Kidney (tissue), 13 donors: ENCODE measurements at regions not wholly inside any gene's neighbourhood (a gene's known extent, or its start where the extent isn't known, plus 50 kb on each side); places are given as distances from the start of the nearest gene placed in this dataset.

Experiments
- DNase-seq, 5 donors: peaks; one replicate each; pipeline ENCODE4 v3.0.0-alpha.2; 2013 to 2020
- FAIRE-seq: peaks from 2 replicates; lab custom pipeline; 2012; peaks lifted over from hg19 to GRCh38; lab: Jason Lieb, UNC
- H3K27ac ChIP-seq, 2 donors: one replicate each; pipeline ENCODE4 v1.7.0; 2013; ENCODE audit warnings: low read depth in 2 of 2, low read length in 2 of 2, inconsistent platforms in 1 of 2
- H3K27me3 ChIP-seq: one replicate; pipeline ENCODE4 v1.7.1; 2013; ENCODE audit warnings: low read length, inconsistent platforms; ENCODE audit not compliant: control insufficient read depth, insufficient read depth
- H3K36me3 ChIP-seq, 3 donors: one replicate each; pipeline versions ENCODE4 v1.7.0 to v1.7.1; 2013; ENCODE audit warnings: low read length in 3 of 3, control low read depth in 1 of 3, inconsistent platforms in 1 of 3; ENCODE audit not compliant: insufficient read depth in 3 of 3, control insufficient read depth in 2 of 3
- H3K4me1 ChIP-seq, 3 donors: one replicate each; pipeline versions ENCODE4 v1.7.0 to v1.7.1; 2013; ENCODE audit warnings: low read length in 3 of 3, inconsistent platforms in 1 of 3, low read depth in 1 of 3; ENCODE audit not compliant: control insufficient read depth in 2 of 3, insufficient read depth in 2 of 3
- H3K4me3 ChIP-seq, 3 donors: one replicate each; pipeline versions ENCODE4 v1.7.0 to v1.8.1; 2013; ENCODE audit warnings: low read length in 3 of 3, control low read depth in 1 of 3, inconsistent platforms in 1 of 3
- H3K9ac ChIP-seq, 3 donors: one replicate each; pipeline versions ENCODE4 v1.7.0 to v1.7.1; 2013; ENCODE audit warnings: low read length in 3 of 3, control low read depth in 1 of 3, inconsistent platforms in 1 of 3
- H3K9me3 ChIP-seq, 3 donors: one replicate each; pipeline versions ENCODE4 v1.7.0 to v1.7.1; 2013; ENCODE audit warnings: low read length in 3 of 3, control low read depth in 1 of 3, inconsistent platforms in 1 of 3; ENCODE audit not compliant: control insufficient read depth in 2 of 3, insufficient read depth in 1 of 3
- intact Hi-C: fragments of 100-400 bp; cut with DNase I; formaldehyde crosslinking; loops from one replicate; pipeline ENCODE4 v1.11.1; 2022
- TF ChIP-seq, protein P1 (sequence below): IDR thresholded peaks from 3 replicates; pipeline ENCODE4 v1.5.1; 2012; ENCODE audit warnings: mild to moderate bottlenecking, moderate library complexity, borderline replicate concordance; ENCODE audit not compliant: insufficient read depth; ENCODE audit errors: extremely low read depth
- donor health status: control.
- donor health status: control.
- donor health status: control.
- donor health status: control.
- donor health status: control.
- donor health status: DM: yes; HTN: yes; CAD: no.
- donor health status: Normal renal cell carcinoma (clear cell type).

GRCh38 chr11:11036185-11036847 is 178.5 kb upstream of the ZBED5 start:
- Histone ChIP-seq H3K4me3 (no peak overlapping the region), H3K27me3 (no peaks in the 10 kb centered on the region), H3K4me1 (peaks cover 0 to 5% (median 3%) of the 10 kb centered on the region in 3 donors), H3K36me3 (no peaks in the 10 kb centered on the region), H3K9ac (no peak overlapping the region), H3K9me3 (no peaks in the 10 kb centered on the region), H3K27ac (no peak overlapping the region)
- TF ChIP-seq, protein P1, sequence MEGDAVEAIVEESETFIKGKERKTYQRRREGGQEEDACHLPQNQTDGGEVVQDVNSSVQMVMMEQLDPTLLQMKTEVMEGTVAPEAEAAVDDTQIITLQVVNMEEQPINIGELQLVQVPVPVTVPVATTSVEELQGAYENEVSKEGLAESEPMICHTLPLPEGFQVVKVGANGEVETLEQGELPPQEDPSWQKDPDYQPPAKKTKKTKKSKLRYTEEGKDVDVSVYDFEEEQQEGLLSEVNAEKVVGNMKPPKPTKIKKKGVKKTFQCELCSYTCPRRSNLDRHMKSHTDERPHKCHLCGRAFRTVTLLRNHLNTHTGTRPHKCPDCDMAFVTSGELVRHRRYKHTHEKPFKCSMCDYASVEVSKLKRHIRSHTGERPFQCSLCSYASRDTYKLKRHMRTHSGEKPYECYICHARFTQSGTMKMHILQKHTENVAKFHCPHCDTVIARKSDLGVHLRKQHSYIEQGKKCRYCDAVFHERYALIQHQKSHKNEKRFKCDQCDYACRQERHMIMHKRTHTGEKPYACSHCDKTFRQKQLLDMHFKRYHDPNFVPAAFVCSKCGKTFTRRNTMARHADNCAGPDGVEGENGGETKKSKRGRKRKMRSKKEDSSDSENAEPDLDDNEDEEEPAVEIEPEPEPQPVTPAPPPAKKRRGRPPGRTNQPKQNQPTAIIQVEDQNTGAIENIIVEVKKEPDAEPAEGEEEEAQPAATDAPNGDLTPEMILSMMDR, result no peak
- intact Hi-C loops, result no loop called here
- DNase-seq (no peak), FAIRE-seq (no peak)

DNA sequence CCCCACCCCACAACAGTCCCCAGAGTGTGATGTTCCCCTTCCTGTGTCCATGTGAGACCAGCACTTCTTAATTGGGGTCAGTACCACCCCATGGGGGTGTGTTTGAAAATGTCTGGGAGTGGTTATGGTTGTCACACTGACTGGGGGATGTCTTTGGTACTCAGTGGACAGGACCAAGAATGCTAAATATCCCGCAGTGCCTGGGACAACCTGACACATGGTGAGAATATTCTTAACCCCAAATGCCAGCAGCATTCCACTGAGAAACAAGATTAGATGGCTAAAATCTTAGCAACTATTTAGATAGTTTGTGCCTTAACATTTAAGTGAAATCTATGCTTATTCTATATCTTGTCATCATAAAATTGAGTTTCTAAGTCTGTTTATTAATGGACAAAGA is 177.5 kb upstream of the ZBED5 start:
- Histone ChIP-seq H3K27me3 (no peaks in the 10 kb centered on the region), H3K36me3 (no peaks in the 10 kb centered on the region), H3K9me3 (no peaks in the 10 kb centered on the region), H3K27ac (no peak overlapping the region), H3K9ac (no peak overlapping the region), H3K4me3 (no peak overlapping the region), H3K4me1 (peaks cover 0 to 5% (median 3%) of the 10 kb centered on the region in 3 donors)
- FAIRE-seq, result no peak
- intact Hi-C loops, result no loop called here
- DNase-seq, result no peak
- TF ChIP-seq, protein P1, result no peak

- H3K4me3 ChIP-seq, result no peak overlapping the region
- TF ChIP-seq, protein P1, result no peak
- no peak overlapping the region for H3K9ac ChIP-seq
- H3K9me3 ChIP-seq, result no peaks in the 10 kb centered on the region
- intact Hi-C loops, result no loop called here
- DNase-seq (no peak), FAIRE-seq (no peak)
- H3K36me3 ChIP-seq, result no peaks in the 10 kb centered on the region
- no peaks in the 10 kb centered on the region for H3K27me3 ChIP-seq
- no peak overlapping the region for H3K27ac ChIP-seq
- H3K4me1 ChIP-seq, result peaks cover 0 to 5% (median 3%) of the 10 kb centered on the region in 3 donors
These were observed 176.6 kb upstream of the ZBED5 start for GRCh38 chr11:11034476-11034875.
